ENCODE measurements at regions not wholly inside any gene's neighbourhood (a gene's known extent, or its start where the extent isn't known, plus 50 kb on each side); places are given as distances from the start of the nearest gene placed in this dataset.

DNA sequence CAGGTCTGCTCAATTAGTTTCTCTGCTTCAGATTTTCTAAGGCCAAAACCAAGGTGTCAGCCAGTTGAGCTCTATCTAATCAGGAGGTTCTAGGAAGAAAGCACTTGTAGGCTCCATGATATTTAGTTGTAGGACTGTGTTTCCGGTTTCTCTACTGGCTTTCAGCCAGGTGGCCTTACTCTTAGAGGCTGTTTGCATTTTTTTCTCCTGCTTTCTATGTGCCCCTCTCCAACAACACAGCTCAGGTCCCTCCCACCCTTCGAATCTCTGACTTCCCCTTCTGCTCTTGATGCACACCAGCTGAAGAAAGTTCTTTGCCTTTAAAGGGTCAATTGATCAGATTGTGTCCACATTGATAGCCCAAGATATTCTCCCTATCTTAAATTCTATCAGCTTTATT is 245.2 kb downstream of the RAB28 start:
- TF ChIP-seq, protein P1, sequence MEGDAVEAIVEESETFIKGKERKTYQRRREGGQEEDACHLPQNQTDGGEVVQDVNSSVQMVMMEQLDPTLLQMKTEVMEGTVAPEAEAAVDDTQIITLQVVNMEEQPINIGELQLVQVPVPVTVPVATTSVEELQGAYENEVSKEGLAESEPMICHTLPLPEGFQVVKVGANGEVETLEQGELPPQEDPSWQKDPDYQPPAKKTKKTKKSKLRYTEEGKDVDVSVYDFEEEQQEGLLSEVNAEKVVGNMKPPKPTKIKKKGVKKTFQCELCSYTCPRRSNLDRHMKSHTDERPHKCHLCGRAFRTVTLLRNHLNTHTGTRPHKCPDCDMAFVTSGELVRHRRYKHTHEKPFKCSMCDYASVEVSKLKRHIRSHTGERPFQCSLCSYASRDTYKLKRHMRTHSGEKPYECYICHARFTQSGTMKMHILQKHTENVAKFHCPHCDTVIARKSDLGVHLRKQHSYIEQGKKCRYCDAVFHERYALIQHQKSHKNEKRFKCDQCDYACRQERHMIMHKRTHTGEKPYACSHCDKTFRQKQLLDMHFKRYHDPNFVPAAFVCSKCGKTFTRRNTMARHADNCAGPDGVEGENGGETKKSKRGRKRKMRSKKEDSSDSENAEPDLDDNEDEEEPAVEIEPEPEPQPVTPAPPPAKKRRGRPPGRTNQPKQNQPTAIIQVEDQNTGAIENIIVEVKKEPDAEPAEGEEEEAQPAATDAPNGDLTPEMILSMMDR (IDR thresholded peaks at IDR 0.05), result no peak
- TF ChIP-seq POLR2A (IDR thresholded peaks at IDR 0.05), result no peak
- no peak for TF ChIP-seq EP300 (IDR thresholded peaks at IDR 0.05)
- no peak for TF ChIP-seq POLR2AphosphoS5 (IDR thresholded peaks at IDR 0.05)
